Left renal pelvis (tissue), 4 donors: ENCODE measurements at regions not wholly inside any gene's neighbourhood (a gene's known extent, or its start where the extent isn't known, plus 50 kb on each side); places are given as distances from the start of the nearest gene placed in this dataset.
"Not testable (repeated sequence)": the region's sequence is repeated elsewhere in the genome, so short reads cannot be mapped to it uniquely, and the experiment has no call there.

Experiments used
- DNase-seq, 4 donors: peaks; one replicate each; pipeline ENCODE4 v3.0.0-alpha.2; 2013; ENCODE audit warnings: low read depth in 4 of 4, low spot score in 3 of 4

- no peak for DNase-seq
Measured at GRCh38 chr5:53263151-53263550, 153.6 kb upstream of the MOCS2 start.

- DNase-seq: no peak
Measured at GRCh38 chr5:53265043-53265442, 155.5 kb upstream of the MOCS2 start.

GRCh38 chr5:53268241-53268640, 158.7 kb upstream of the MOCS2 start:
- DNase-seq: not testable (repeated sequence)

- no peak for DNase-seq
Measured at GRCh38 chr5:53275666-53276065, 166.1 kb upstream of the MOCS2 start.

- no peak for DNase-seq
Measured at GRCh38 chr5:53276825-53277224, 167.3 kb upstream of the MOCS2 start.

DNA sequence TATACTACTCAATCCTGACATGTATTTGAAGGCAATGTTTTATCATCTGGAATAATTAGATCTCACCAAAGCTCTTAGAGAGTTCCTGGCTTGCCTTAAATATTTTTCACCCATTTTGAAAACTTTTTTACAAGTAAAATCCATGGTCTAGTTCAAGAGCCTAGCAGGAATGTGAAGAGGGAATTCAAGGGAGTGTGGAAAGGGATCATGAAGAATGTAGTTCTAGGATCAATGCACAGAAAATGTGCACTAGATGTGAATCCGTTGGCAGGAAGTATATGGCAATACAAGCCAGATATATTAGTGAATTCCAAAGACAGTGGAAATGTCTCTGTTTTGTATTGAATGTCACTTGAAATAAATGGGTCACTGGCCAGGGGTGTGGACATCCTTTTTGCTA, 167.9 kb upstream of the MOCS2 start:
- no peak for DNase-seq

DNA sequence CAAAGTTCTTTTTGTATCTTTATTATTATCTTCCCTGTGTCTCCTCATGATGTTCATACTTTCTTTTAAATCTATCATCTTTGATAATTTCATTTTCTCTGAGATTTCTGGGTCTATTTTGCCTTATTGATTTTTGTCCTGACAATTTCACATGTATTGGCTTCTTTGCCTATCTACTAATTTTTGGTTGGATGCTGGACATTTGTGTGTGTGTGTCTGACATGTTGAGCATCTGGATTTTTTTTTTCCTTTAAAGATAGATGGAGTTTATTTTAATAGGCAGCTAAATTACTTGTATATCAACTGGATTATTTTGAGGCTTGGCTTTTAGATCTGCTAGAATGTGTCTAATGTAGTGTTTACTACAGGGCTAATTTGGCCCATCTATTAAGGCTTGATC, 178.0 kb upstream of the MOCS2 start:
- no peak for DNase-seq

- no peak for DNase-seq
Measured at GRCh38 chr5:53288511-53288910, 179.0 kb upstream of the MOCS2 start.

GRCh38 chr5:53291047-53291446, 181.5 kb upstream of the MOCS2 start:
- no peak for DNase-seq

- DNase-seq: no peak
Measured at GRCh38 chr5:53291528-53291927, 182.0 kb upstream of the MOCS2 start.

- DNase-seq: no peak
Measured at GRCh38 chr5:53298841-53299240, 181.6 kb upstream of the FST start.

DNA sequence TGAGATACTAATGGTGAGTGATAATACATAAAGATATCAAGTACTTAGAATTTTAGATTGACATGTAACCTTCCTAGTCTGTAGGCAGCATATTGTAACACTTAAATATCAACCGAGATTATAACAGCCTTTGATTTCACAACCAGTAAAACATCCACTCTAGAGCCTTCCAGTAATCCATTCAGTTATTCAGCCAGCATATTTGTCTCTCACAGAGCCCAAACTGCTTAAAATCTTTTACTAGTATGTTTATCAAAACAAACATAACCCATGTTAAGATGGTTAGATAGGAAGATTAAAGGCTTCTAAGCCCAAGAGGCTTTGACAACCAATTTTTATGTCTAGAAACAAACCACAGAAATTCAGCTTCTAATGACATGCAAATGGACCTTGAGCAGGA, 177.9 kb upstream of the FST start:
- no peak for DNase-seq

DNA sequence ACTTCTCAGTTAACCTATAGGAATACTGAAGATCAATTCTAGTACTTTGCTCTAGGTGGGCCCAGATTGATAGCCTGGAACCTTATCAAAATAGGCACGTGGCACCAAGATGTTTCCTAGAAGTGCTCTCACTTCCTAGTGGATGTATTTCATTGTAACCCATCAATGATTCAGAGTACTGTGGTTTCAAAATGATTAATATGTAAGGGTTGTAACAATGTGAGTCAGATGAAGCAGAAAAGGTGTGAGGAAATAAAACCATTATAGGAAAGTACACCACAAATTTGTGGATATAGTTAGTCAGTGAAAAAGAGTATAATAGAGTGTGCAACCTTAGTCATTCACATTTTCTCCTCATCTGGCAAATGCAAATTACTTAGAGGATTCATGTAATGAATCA, 177.3 kb upstream of the FST start:
- DNase-seq: no peak

DNA sequence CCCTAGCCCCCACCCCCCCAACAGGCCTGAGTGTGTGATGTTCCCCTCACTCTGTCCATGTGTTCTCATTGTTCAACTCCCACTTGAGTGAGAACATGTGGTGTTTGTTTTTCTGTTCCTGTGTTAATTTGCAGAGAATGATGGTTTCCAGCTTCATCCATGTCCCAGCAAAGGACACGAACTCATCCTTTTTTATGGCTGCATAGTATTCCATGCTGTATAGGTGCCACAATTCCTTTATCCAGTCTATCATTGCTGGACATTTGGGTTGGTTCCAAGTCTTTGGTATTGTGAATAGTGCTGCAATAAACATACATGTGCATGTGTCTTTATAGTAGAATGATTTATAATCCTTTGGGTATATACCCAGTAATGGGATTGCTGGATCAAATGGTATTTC, 175.1 kb upstream of the FST start:
- DNase-seq: not testable (repeated sequence)

DNA sequence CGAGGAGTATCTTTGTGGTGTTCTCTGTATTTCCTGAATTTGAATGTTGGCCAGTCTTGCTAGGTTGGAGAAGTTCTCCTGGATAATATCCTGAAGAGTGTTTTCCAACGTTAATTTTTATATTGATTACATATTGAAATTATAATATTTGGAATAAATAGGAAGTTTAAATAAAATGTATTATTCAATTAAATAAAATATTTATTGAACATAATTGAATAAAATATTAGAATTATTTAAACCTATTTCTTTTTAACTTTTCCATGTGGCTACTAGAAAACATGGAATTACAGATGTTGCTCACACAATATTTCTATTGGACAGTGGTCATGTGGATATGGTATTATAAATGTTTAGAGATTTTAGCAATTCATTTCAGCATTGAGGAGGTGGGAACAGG, 170.8 kb upstream of the FST start:
- no peak for DNase-seq

GRCh38 chr5:53311681-53312080, 168.7 kb upstream of the FST start:
- DNase-seq: no peak

DNA sequence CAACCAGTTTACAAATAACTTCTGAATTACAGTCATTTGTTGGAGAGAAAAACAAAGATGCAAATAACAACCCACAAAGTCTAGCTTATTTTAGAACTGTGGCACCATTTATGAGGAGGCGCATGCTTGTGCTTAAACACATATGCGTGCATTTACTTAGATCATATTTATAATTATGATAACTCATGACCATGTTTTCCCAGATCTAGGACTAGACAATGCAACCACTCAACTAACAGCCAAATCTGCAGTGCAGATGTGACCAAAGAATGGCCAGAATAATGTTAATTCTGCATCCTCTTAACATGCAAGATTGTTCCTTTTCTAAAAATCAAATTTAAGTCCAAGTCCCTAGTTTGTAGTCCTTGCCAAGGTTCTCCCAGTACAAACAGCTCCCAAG, 167.3 kb upstream of the FST start:
- DNase-seq: no peak

DNA sequence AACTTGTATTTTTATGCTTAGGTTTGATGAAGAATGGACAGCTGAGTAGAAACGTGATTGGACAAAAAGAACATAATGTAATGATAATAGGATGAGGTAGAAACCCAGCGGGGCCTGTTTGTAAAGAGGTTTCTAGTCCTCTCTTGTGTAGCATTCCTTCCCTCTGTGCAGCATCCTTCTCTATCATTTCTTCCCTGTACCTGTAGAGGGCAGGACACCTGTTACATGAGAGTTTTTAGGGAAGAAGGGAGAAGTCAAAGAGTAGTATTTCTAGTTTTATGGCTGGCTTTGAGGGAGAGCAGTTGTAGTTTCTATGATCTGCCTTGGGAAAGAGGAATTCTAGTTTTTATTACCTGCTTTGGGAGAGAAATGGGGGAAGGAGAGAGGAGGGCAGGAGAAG, 162.1 kb upstream of the FST start:
- DNase-seq: no peak

GRCh38 chr5:53319315-53319714, 161.1 kb upstream of the FST start:
- no peak for DNase-seq

GRCh38 chr5:53321073-53321472, 159.4 kb upstream of the FST start:
- no peak for DNase-seq

- no peak for DNase-seq
Measured at GRCh38 chr5:53321721-53322120, 158.7 kb upstream of the FST start.

DNA sequence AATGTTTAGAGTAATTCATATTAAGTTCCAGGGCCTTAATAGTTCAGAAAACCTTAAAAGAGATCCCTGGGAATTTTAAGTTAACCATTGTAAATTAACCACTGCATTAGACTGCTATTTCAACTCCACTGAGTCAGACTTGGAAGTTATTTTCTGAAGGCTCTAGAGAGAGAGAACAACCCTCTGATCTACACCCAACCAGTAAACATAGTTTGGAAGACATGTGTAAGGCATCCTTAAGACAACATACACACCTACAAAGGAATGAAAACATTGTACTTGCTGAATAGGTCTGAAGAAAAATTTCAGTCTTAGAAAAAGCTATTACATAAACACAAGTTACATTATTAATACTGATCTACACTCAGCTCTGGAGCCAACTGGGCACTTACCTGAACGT, 158.2 kb upstream of the FST start:
- DNase-seq: no peak

DNA sequence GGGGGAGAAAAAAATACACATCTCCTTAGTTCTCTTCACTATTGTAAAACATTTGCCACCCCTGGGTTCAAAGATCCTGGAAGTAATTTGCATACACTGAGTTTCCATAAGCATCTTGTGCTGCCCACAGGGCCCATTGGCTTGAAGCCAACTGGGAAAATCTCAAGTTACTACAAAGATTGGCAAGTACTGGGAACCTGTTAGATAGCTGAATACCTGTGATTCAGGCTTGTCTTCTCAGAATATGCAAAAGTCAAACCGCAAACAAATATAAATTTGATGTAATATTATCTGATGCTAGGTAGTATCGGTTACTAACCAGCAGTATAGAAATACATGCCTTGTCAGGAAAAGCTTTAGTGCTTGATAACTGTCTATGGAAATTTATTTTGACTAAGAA, 156.9 kb upstream of the FST start:
- no peak for DNase-seq
